Choroid plexus epithelial cell (primary cell): ENCODE measurements at regions not wholly inside any gene's neighbourhood (a gene's known extent, or its start where the extent isn't known, plus 50 kb on each side); places are given as distances from the start of the nearest gene placed in this dataset.

ENCODE experiments used
- DNase-seq: peaks from one replicate; pipeline ENCODE4 v3.0.0-alpha.2; 2010; ENCODE audit warnings: low read depth
- H3K4me3 ChIP-seq: 2 replicates; pipeline ENCODE4 v1.5.1; 2011; ENCODE audit warnings: low read depth, mild to moderate bottlenecking, control low read depth, low read length, moderate library complexity
- TF ChIP-seq, protein P1 (sequence below): conservative IDR thresholded peaks from 2 replicates; pipeline ENCODE4 v1.5.1; 2011; ENCODE audit warnings: low read depth, mild to moderate bottlenecking, control low read depth, inconsistent platforms, low read length, moderate library complexity

DNA sequence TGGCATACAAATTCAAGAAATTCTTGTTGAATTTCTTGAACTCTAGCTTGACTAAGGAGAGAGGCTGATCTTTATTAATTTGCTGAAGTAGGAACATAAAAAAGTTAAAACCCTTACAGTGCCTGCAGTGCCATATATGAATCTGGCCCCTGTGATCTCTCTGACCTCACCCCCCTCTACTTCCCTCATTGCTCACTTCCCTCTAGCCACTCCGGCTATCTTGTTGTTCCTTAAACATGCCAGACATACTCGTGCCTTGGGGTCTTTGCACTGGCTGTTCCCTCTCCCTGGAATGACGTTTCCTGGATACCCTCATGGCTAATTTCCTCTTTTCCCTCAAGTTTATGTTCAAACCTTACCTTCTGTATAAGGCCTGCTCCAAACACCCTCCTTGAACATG lies 246.3 kb upstream of the SIX2 start:
- no peak overlapping the region for H3K4me3 ChIP-seq
- TF ChIP-seq, protein P1, sequence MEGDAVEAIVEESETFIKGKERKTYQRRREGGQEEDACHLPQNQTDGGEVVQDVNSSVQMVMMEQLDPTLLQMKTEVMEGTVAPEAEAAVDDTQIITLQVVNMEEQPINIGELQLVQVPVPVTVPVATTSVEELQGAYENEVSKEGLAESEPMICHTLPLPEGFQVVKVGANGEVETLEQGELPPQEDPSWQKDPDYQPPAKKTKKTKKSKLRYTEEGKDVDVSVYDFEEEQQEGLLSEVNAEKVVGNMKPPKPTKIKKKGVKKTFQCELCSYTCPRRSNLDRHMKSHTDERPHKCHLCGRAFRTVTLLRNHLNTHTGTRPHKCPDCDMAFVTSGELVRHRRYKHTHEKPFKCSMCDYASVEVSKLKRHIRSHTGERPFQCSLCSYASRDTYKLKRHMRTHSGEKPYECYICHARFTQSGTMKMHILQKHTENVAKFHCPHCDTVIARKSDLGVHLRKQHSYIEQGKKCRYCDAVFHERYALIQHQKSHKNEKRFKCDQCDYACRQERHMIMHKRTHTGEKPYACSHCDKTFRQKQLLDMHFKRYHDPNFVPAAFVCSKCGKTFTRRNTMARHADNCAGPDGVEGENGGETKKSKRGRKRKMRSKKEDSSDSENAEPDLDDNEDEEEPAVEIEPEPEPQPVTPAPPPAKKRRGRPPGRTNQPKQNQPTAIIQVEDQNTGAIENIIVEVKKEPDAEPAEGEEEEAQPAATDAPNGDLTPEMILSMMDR: no peak
- no peak for DNase-seq

DNA sequence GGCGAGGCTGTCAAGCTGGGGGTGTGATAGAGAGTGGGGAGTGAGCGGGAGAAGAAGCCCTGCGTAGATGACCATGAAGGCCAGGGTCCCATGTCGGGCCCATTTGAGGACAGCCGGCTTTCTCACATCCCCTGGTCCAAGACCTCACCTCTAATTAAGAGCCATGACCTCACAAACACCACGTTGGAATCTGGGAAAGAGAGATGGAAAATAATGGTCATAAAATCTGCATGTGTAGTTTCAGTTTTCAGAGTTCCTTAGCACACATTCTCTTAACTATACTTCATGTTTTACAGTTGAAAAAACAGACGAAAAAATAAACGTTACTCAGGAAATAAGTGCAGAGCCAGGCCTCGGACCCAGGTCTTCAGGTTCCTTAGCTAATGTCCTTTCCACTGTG lies 244.8 kb upstream of the SIX2 start:
- DNase-seq: no peak
- H3K4me3 ChIP-seq: no peak overlapping the region
- TF ChIP-seq, protein P1: no peak

DNA sequence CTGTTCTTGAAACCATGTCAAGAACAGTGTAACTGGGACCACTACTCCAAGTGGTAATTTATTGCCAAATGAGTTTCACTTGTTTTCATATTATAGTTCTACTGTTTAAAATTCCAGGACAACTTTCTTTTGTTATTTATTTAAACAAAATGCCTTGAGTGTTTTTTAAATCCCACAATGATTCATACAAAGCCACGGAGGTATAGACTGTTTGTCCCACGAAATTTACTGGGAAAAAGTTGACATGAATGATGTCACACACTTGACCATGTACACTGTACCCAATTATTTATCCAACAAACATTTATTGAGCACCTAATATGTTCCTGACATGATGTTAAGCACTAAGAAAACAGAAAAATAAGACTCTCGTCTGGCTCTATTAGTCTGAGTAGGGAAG lies 243.9 kb upstream of the SIX2 start:
- TF ChIP-seq, protein P1: no peak
- no peak overlapping the region for H3K4me3 ChIP-seq
- DNase-seq: no peak

DNA sequence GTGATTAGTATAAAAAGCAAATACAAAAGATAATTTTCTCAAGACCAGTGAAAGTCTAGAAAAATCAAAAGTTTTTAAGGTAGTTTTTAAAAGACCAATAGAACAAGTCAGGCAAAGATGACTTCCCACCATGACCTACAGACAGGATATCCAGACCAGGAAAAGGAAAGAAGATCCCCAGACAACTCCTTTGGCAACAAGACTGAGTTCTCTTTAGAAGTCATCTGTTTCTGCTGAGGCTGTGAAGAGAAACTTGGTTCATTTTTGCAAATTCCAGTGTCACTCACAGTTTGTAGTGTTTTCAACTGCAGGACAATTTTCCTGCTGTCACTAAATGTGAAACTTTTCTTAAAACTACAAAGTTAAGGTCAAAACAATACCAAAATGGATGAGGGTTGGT lies 240.9 kb upstream of the SIX2 start:
- no peak overlapping the region for H3K4me3 ChIP-seq
- TF ChIP-seq, protein P1: no peak
- no peak for DNase-seq

DNA sequence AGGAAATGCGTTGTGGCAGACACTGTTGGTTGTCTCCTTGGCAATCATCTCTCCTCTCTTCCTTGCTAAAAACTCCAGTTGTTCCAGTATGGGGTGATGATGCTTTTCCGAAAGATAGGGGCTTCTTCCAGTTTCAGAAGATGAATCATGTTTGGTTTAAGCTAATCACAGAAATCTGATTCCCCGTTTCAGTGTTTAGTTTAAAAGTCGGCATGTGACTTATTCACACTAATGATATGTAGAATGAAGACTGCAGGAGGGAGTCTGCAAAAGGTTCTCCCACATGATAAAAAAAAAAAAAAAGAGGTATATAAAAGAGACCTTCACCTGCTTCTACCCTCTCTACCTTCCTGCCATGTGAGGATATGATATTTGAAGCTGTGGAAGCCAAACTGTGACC lies 239.0 kb upstream of the SIX2 start:
- DNase-seq: no peak
- TF ChIP-seq, protein P1: no peak
- H3K4me3 ChIP-seq: no peak overlapping the region

DNA sequence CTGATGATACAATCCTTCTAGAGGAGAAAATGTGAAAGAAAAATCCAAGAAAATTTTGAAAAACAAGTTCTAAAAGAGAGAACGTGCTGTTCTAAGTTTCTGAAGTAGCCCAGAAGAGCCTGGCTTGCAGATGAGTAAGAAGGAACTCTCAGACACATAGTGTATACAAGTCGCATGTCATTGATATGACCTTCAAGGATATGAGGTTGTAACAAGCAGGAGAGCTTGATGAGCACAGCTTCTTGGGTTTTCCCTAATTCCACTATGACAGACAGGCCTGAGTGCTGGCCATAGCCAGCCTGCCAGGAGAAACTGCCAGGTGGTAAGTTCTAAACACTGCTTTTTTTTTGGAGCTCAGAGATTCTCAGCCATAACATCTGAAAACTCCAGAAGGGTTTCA lies 235.7 kb upstream of the SIX2 start:
- TF ChIP-seq, protein P1: no peak
- DNase-seq: peak; percentile 53
- H3K4me3 ChIP-seq: no peak overlapping the region

DNA sequence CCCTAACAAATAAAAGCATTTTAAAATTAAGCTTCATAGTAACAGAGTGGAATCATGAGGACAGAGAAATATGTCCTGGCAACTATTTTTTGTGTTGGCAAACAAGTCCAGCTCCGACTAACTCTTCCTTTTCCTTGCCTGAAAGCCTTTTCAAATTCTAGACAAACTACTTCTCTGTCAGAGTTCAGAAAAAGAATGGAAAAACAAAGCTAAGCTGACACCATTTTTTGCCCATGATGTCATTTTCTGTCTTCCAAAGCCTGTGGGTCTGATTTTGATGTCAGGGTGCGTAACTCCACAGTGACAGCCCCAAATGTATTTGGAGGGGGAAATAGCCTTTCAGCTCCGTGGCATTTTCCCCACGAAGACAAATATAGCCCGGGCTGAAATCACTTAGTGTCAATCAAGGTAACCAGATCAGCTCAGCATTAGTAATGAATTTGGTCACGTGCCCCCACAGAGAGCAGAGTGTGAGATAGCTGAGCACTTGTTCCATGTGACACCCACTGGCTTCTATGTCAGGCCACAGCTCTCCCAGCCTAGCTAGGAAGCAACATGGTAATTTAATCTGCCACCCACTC lies 233.0 kb upstream of the SIX2 start:
- H3K4me3 ChIP-seq: no peak overlapping the region
- TF ChIP-seq, protein P1: no peak
- peak; percentile 57 for DNase-seq
